HFF-Myc (cell line): ENCODE measurements at regions not wholly inside any gene's neighbourhood (a gene's known extent, or its start where the extent isn't known, plus 50 kb on each side); places are given as distances from the start of the nearest gene placed in this dataset.

Experiments used
- DNase-seq: peaks from one replicate; pipeline ENCODE4 v3.0.0-alpha.2; 2011; ENCODE audit warnings: low read depth; ENCODE audit errors: extremely low read depth
- H3K4me3 ChIP-seq: replicated peaks from 2 replicates; pipeline ENCODE4 v1.5.1; 2011; ENCODE audit warnings: low read depth, mild to moderate bottlenecking, control low read depth, low read length
- TF ChIP-seq, protein P1 (sequence below): IDR thresholded peaks from 2 replicates; pipeline ENCODE4 v1.5.1; 2012; ENCODE audit warnings: mild to moderate bottlenecking, low read depth, low read length, control low read depth; ENCODE audit errors: missing control alignments

DNA sequence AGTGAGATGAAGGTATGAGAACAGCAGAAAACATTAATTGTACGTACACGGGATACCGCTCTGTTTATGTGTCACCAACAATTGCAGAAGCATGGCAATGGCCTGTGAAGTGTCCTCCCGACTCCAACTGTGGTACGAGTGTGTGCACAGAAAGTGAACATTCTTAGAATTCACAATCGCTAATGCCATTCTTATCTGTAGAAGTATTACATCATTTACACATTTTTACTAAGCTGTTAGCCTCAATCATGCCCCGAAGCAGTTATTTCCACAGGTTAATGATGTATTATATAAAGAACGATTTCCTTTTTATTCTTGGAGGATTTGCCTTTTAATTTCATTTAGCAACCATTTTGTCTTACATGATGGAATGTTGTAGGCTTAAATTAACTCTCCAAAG, 103.4 kb downstream of the EVX1 start:
- no peak for DNase-seq
- H3K4me3 ChIP-seq: no peak overlapping the region
- TF ChIP-seq, protein P1, sequence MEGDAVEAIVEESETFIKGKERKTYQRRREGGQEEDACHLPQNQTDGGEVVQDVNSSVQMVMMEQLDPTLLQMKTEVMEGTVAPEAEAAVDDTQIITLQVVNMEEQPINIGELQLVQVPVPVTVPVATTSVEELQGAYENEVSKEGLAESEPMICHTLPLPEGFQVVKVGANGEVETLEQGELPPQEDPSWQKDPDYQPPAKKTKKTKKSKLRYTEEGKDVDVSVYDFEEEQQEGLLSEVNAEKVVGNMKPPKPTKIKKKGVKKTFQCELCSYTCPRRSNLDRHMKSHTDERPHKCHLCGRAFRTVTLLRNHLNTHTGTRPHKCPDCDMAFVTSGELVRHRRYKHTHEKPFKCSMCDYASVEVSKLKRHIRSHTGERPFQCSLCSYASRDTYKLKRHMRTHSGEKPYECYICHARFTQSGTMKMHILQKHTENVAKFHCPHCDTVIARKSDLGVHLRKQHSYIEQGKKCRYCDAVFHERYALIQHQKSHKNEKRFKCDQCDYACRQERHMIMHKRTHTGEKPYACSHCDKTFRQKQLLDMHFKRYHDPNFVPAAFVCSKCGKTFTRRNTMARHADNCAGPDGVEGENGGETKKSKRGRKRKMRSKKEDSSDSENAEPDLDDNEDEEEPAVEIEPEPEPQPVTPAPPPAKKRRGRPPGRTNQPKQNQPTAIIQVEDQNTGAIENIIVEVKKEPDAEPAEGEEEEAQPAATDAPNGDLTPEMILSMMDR: no peak

DNA sequence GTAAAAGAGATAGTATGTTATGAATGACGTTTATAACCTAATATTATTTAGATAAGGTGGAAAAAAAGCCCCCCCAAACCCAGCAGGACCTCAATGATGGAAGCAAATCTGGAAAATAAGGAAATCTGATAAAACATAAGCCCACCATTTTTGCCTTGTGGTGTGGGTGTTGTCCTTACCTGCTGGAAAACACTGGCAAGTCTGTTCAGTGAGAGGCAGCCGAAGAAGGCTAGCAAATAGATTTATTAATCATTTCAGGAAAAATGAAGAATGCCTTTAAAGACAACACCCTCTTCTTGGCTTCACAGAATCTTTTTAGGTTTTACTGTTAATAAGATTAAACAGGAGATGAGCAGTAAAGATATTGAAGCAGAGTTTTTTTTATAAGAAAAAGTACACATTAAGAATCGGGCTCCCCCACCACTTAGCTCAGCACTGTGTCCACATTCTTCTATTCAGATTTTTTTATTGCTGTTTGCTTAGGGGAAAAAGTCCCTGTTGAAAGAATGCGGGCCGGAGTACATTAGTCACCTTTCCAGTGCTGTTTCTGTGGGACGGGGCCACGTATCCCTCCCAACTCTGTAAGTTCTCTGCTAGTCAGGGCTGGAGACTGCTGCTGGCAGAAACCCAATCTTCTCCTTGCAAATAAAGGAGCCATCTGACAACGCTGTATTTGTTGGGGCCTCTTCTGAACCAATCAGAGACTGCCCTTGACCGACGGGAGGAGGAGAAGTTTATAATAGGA, 104.1 kb downstream of the EVX1 start:
- H3K4me3 ChIP-seq: no peak overlapping the region
- DNase-seq: peak; percentile 73
- TF ChIP-seq, protein P1: no peak

GRCh38 chr7:27347276-27347640, 104.7 kb downstream of the EVX1 start:
- H3K4me3 ChIP-seq: no peak overlapping the region
- DNase-seq: no peak
- TF ChIP-seq, protein P1: no peak

DNA sequence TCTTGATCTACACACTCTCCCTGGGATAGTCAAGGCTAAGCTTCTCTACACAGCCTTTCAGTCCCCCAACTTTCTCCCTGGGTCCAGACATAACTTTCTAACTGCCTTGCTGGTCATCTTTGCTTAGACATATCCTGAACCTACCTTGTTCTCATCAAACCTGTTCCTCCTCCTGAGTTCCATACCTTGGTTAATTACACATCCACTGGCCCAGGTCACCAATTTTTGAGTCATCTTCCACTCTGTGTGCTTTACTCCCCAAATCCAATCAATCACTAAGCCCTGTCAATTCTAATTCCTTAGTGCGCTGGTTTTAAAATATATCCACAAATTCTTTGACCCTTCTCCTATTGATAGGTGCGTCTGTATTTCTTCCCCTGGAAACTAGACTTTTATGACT, 107.0 kb downstream of the EVX1 start:
- no peak overlapping the region for H3K4me3 ChIP-seq
- TF ChIP-seq, protein P1: no peak
- no peak for DNase-seq

DNA sequence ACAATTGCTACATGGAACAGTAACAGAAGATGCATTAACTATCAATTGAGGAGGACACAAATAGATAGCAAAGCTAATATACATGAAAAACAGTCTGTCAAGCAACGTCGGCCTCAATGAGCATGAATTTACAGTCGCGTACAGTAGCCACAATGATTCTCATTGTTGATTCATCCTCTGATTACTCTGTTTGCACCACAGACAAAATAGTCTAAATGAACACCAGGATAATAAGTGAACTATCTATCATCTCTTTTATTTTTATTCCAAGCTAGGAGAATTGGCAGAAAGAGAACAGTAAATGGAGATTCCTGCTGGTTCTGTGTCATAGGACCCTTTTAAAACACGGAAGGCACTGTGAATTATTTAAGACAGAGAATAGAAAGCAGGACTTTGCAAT, 108.5 kb downstream of the EVX1 start:
- DNase-seq: no peak
- no peak overlapping the region for H3K4me3 ChIP-seq
- TF ChIP-seq, protein P1: no peak

GRCh38 chr7:27351786-27352185, 109.2 kb downstream of the EVX1 start:
- DNase-seq: no peak
- no peak overlapping the region for H3K4me3 ChIP-seq
- TF ChIP-seq, protein P1: no peak
